CD4-positive, alpha-beta T cell (primary cell): ENCODE measurements at regions not wholly inside any gene's neighbourhood (a gene's known extent, or its start where the extent isn't known, plus 50 kb on each side); places are given as distances from the start of the nearest gene placed in this dataset.

Experiments
- ATAC-seq: fragments of 200-7000 bp; cut with Tn5 transposase; one replicate; pipeline ENCODE4 v1.10.0; 2022; ENCODE audit warnings: mild to moderate bottlenecking; ENCODE audit not compliant: poor library complexity
- CTCF ChIA-PET: fragments of 350-600 bp; sonication (Branson Sonifier 250); formaldehyde crosslinking; loops from one replicate; lab custom pipeline; 2021; ENCODE audit warnings: antibody characterized with exemption, inconsistent platforms; lab: Charles Lee
- POLR2A ChIA-PET: fragments of 350-600 bp; sonication (Branson Sonifier 250); formaldehyde crosslinking; loops from one replicate; lab custom pipeline; 2021; ENCODE audit warnings: antibody characterized with exemption, inconsistent platforms; lab: Charles Lee
- DNase-seq, 14 experiments: peaks; one replicate each; pipeline ENCODE4 v3.0.0-alpha.2; 2013 to 2020; ENCODE audit warnings: mixed read lengths in 2 of 14
- H3K27ac ChIP-seq, 2 donors: one replicate each; pipeline versions ENCODE4 v1.5.1 to v1.7.0; 2013; ENCODE audit warnings: low read length in 2 of 2, low read depth in 1 of 2, mild to moderate bottlenecking in 1 of 2
- H3K27me3 ChIP-seq, 2 experiments: 1 replicate in 1 of 2; 2 replicates in 1 of 2; pipeline versions ENCODE4 v1.6.1 to v1.7.0; 2013; ENCODE audit warnings: low read length in 2 of 2, control low read depth in 1 of 2, mild to moderate bottlenecking in 1 of 2, moderate library complexity in 1 of 2; ENCODE audit not compliant: insufficient read depth in 2 of 2, control insufficient read depth in 1 of 2
- H3K36me3 ChIP-seq: one replicate; pipeline ENCODE4 v1.6.1; 2013; ENCODE audit warnings: low read length, control low read depth; ENCODE audit not compliant: insufficient read depth
- H3K4me1 ChIP-seq: one replicate; pipeline ENCODE4 v1.6.1; 2013; ENCODE audit warnings: low read length, control low read depth; ENCODE audit not compliant: insufficient read depth
- H3K4me3 ChIP-seq: one replicate; pipeline ENCODE4 v1.5.1; 2013; ENCODE audit warnings: mild to moderate bottlenecking, low read length, moderate library complexity
- H3K9me3 ChIP-seq, 2 experiments: 1 replicate in 1 of 2; 2 replicates in 1 of 2; pipeline versions ENCODE4 v1.6.1 to v1.7.0; 2013; ENCODE audit warnings: low read length in 2 of 2, mild to moderate bottlenecking in 2 of 2, control low read depth in 1 of 2, moderate library complexity in 1 of 2; ENCODE audit not compliant: control insufficient read depth in 1 of 2, insufficient read depth in 1 of 2
- H3K27ac Mint-ChIP-seq: one replicate; pipeline ENCODE4 v1.8.0; 2020; ENCODE audit warnings: mixed read lengths
- H3K27me3 Mint-ChIP-seq: one replicate; pipeline ENCODE4 v1.8.0; 2021; ENCODE audit warnings: mixed read lengths
- H3K36me3 Mint-ChIP-seq: one replicate; pipeline ENCODE4 v1.8.0; 2021; ENCODE audit warnings: low read depth, mixed read lengths
- H3K4me1 Mint-ChIP-seq: one replicate; pipeline ENCODE4 v1.8.0; 2021; ENCODE audit warnings: low read depth, mixed read lengths
- H3K4me3 Mint-ChIP-seq: one replicate; pipeline ENCODE4 v1.8.0; 2020; ENCODE audit warnings: mild to moderate bottlenecking, mixed read lengths
- H3K9me3 Mint-ChIP-seq: one replicate; pipeline ENCODE4 v1.8.0; 2020; ENCODE audit warnings: mixed read lengths
- intact Hi-C, 2 experiments: fragments of 100-400 bp; cut with DNase I in 1 of 2; cut with micrococcal nuclease in 1 of 2; formaldehyde crosslinking; loops; one replicate each; pipeline versions ENCODE4 v1.15.1 to v1.9.0; 2023 to 2025; cut with DNase I, micrococcal nuclease
- TF ChIP-seq, protein P1 (sequence below): fragments of 200-600 bp; IDR thresholded peaks from one replicate; pipeline ENCODE4 v1.8.0; 2022; ENCODE audit warnings: antibody characterized with exemption, mild to moderate bottlenecking

GRCh38 chr15:31216215-31216911 lies 110.3 kb upstream of the KLF13 start:
- Mint-ChIP-seq H3K27me3 (no peaks in the 10 kb centered on the region), H3K4me1 (peaks cover 59% of the 10 kb centered on the region), H3K4me3 (peak overlapping the region; percentile 81), H3K36me3 (no peaks in the 10 kb centered on the region), H3K9me3 (no peaks in the 10 kb centered on the region), H3K27ac (peak overlapping the region; percentile 88)
- TF ChIP-seq, protein P1, sequence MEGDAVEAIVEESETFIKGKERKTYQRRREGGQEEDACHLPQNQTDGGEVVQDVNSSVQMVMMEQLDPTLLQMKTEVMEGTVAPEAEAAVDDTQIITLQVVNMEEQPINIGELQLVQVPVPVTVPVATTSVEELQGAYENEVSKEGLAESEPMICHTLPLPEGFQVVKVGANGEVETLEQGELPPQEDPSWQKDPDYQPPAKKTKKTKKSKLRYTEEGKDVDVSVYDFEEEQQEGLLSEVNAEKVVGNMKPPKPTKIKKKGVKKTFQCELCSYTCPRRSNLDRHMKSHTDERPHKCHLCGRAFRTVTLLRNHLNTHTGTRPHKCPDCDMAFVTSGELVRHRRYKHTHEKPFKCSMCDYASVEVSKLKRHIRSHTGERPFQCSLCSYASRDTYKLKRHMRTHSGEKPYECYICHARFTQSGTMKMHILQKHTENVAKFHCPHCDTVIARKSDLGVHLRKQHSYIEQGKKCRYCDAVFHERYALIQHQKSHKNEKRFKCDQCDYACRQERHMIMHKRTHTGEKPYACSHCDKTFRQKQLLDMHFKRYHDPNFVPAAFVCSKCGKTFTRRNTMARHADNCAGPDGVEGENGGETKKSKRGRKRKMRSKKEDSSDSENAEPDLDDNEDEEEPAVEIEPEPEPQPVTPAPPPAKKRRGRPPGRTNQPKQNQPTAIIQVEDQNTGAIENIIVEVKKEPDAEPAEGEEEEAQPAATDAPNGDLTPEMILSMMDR = no peak
- peak overlapping the region; percentile 28 for H3K4me3 ChIP-seq
- intact Hi-C loops = loop anchor here (1.0 to 10.0 kb wide), 6 partner anchors 46 to 272 kb away; partner anchors contain the start of gene KLF13 (in 1 of the 2)
- H3K36me3 ChIP-seq = no peaks in the 10 kb centered on the region
- no peaks in the 10 kb centered on the region for H3K27me3 ChIP-seq
- ATAC-seq (peak; percentile 33), DNase-seq (peak in 9 of 14 experiments; percentile 22 to 86 (median 56))
- POLR2A ChIA-PET = interaction anchor here (0.7 to 4.2 kb wide), 6 partner anchors 25 to 243 kb away, joined by 3 to 21 read pairs (median 8); partner anchors contain the start of gene KLF13
- CTCF ChIA-PET = no interaction called here
- H3K27ac ChIP-seq = peak overlapping the region; percentile 43 to 62
- H3K9me3 ChIP-seq = no peaks in the 10 kb centered on the region
- H3K4me1 ChIP-seq = peaks cover 32% of the 10 kb centered on the region

DNA sequence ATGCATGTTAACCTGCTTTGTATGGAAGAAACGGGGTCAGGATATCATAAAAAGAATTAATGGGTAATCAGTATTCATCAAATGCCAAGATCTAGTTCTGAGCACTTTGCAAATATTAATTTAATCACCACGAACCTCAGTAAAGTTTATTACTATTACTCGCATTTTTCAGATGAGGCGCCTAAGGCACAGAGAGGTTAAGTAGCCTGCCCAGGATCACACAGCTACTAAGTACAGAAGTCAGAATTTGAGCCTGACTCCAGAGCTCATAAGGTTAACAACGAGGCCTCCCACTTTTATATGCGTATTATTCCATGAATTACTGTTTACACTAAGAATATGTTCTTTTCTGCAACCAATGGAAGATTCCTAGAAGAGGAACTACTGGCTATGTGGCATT lies 109.6 kb upstream of the KLF13 start:
- Mint-ChIP-seq H3K9me3 (no peaks in the 10 kb centered on the region), H3K27ac (peak overlapping the region; percentile 88), H3K4me3 (peak overlapping the region; percentile 81), H3K36me3 (no peaks in the 10 kb centered on the region), H3K4me1 (peaks cover 56% of the 10 kb centered on the region), H3K27me3 (no peaks in the 10 kb centered on the region)
- H3K4me3 ChIP-seq = no peak overlapping the region
- no peak overlapping the region for H3K27ac ChIP-seq
- ChIA-PET POLR2A (interaction anchor here (0.7 to 4.2 kb wide), 5 partner anchors 25 to 242 kb away, joined by 3 to 21 read pairs (median 3); partner anchors contain the start of gene KLF13), CTCF (no interaction called here)
- no peaks in the 10 kb centered on the region for H3K9me3 ChIP-seq
- ATAC-seq (no peak), DNase-seq (no peak)
- peaks cover 35% of the 10 kb centered on the region for H3K4me1 ChIP-seq
- no peaks in the 10 kb centered on the region for H3K27me3 ChIP-seq
- no peaks in the 10 kb centered on the region for H3K36me3 ChIP-seq
- TF ChIP-seq, protein P1 = no peak
- intact Hi-C loops = loop anchor here (2.0 to 10.0 kb wide), 4 partner anchors 46 to 145 kb away; partner anchors contain the start of gene KLF13 (in 1 of the 2)

DNA sequence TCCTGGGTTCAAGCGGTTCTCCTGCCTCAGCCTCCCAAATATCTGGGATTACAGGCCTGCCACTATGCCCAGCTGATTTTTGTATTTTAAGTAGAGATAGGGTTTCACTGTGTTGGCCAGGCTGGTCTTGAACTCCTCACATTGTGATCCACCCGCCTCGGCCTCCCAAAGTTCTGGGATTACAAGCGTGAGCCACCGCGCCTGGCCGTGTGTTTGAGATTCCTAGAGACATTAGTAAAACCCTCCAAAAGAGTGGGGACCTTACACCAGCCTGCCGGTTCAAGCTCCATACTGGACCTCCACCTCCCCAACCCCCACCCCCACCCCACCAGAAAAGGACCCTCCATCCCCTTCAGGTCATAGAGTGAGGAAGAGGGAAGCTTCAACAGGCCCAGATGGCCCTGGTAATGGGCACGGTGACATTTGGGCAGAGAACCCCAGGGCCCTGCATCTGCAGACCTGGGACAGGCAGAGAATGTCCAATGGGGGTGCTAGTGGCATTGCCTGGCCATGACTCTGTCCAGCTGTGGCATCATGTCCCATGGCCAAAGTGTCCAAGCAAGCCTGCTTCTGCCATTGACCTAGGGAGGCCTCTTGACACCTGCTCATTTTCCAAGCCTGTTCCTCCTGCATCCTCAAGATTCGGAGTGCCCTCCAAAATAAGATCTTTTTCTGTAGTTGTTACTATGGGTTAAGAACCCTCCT lies 108.9 kb upstream of the KLF13 start:
- Mint-ChIP-seq H3K36me3 (no peaks in the 10 kb centered on the region), H3K27ac (peak overlapping the region; percentile 88), H3K4me1 (peaks cover 62% of the 10 kb centered on the region), H3K4me3 (peak overlapping the region; percentile 81), H3K27me3 (no peaks in the 10 kb centered on the region), H3K9me3 (no peaks in the 10 kb centered on the region)
- Histone ChIP-seq H3K27ac (no peak overlapping the region), H3K36me3 (no peaks in the 10 kb centered on the region), H3K27me3 (no peaks in the 10 kb centered on the region), H3K9me3 (no peaks in the 10 kb centered on the region), H3K4me1 (peaks cover 41% of the 10 kb centered on the region), H3K4me3 (no peak overlapping the region)
- intact Hi-C loops = loop anchor here (2.0 to 10.0 kb wide), 4 partner anchors 45 to 145 kb away; partner anchors contain the start of gene KLF13 (in 1 of the 2)
- ChIA-PET POLR2A (interaction anchor here (0.8 to 4.2 kb wide), 5 partner anchors 11 to 242 kb away, joined by 3 to 21 read pairs (median 7); partner anchors contain the start of gene KLF13), CTCF (no interaction called here)
- no peak for ATAC-seq
- TF ChIP-seq, protein P1 = no peak
- DNase-seq = no peak
